HG03432 (cell line): ENCODE measurements at regions not wholly inside any gene's neighbourhood (a gene's known extent, or its start where the extent isn't known, plus 50 kb on each side); places are given as distances from the start of the nearest gene placed in this dataset.
A peak's percentile ranks its signal among the peaks of the same experiment; 100 is the strongest.
"Not testable (repeated sequence)": the region's sequence is repeated elsewhere in the genome, so short reads cannot be mapped to it uniquely, and the experiment has no call there.

Experiments
- ATAC-seq: cut with Tn5 transposase; IDR thresholded peaks from one replicate; pipeline ENCODE4 v1.9.1; 2021; ENCODE audit warnings: mild to moderate bottlenecking, moderate library complexity; ENCODE audit not compliant: unreplicated experiment

- ATAC-seq, result no peak
These were observed 132.7 kb upstream of the GMNC start for GRCh38 chr3:190995156-190995555.

- ATAC-seq, result no peak
These were observed 128.4 kb upstream of the GMNC start for GRCh38 chr3:190990898-190991297.

- ATAC-seq, result no peak
These were observed 126.7 kb upstream of the GMNC start for GRCh38 chr3:190989218-190989617.

GRCh38 chr3:190988102-190988501, 125.6 kb upstream of the GMNC start:
- ATAC-seq, result no peak

- no peak for ATAC-seq
These were observed 122.2 kb upstream of the GMNC start for GRCh38 chr3:190984502-190985244.

GRCh38 chr3:190983875-190984274, 121.4 kb upstream of the GMNC start:
- ATAC-seq, result peak; percentile 86

GRCh38 chr3:190973771-190974170, 111.3 kb upstream of the GMNC start:
- no peak for ATAC-seq

- ATAC-seq, result no peak
These were observed 110.4 kb upstream of the GMNC start for GRCh38 chr3:190972840-190973270.

- no peak for ATAC-seq
These were observed 109.7 kb upstream of the GMNC start for GRCh38 chr3:190972196-190972595.

GRCh38 chr3:190970560-190970959, 108.1 kb upstream of the GMNC start:
- ATAC-seq, result no peak

GRCh38 chr3:190968616-190969015, 106.1 kb upstream of the GMNC start:
- ATAC-seq, result no peak

- not testable (repeated sequence) for ATAC-seq
These were observed 102.4 kb upstream of the GMNC start for GRCh38 chr3:190964931-190965330.

GRCh38 chr3:190959077-190959476, 96.6 kb upstream of the GMNC start:
- ATAC-seq, result no peak

GRCh38 chr3:190941694-190942260, 79.3 kb upstream of the GMNC start:
- no peak for ATAC-seq

- not testable (repeated sequence) for ATAC-seq
These were observed 72.1 kb upstream of the GMNC start for GRCh38 chr3:190934616-190935015.

- ATAC-seq, result no peak
These were observed 64.1 kb upstream of the GMNC start for GRCh38 chr3:190926619-190927018.

GRCh38 chr3:190912736-190913135, 50.2 kb upstream of the GMNC start:
- no peak for ATAC-seq
